H9 (cell line): ENCODE measurements at regions not wholly inside any gene's neighbourhood (a gene's known extent, or its start where the extent isn't known, plus 50 kb on each side); places are given as distances from the start of the nearest gene placed in this dataset.

Source experiments
- DNase-seq: peaks from one replicate; pipeline ENCODE4 v3.0.0-alpha.2; 2017
- H2AFZ ChIP-seq: one replicate; pipeline ENCODE4 v1.6.1; 2013; ENCODE audit warnings: mild to moderate bottlenecking, low read length, control low read depth, moderate library complexity
- H2AK5ac ChIP-seq: 2 replicates; pipeline ENCODE4 v1.6.1; 2013; ENCODE audit warnings: low read length, control low read depth, mixed read lengths; ENCODE audit not compliant: insufficient read length
- H2BK120ac ChIP-seq: one replicate; pipeline ENCODE4 v1.6.1; 2013; ENCODE audit warnings: low read depth, mild to moderate bottlenecking, low read length, control low read depth, inconsistent platforms; ENCODE audit not compliant: poor library complexity, severe bottlenecking
- H2BK12ac ChIP-seq: 2 replicates; pipeline ENCODE4 v1.6.1; 2013; ENCODE audit warnings: low read length, control low read depth, mixed read lengths, low read depth; ENCODE audit not compliant: insufficient read length
- H2BK15ac ChIP-seq: 2 replicates; pipeline ENCODE4 v1.6.1; 2013; ENCODE audit warnings: low read depth, low read length, control low read depth
- H2BK20ac ChIP-seq: one replicate; pipeline ENCODE4 v1.6.1; 2013; ENCODE audit warnings: low read depth, mild to moderate bottlenecking, low read length, control low read depth, inconsistent platforms; ENCODE audit not compliant: poor library complexity, severe bottlenecking
- H2BK5ac ChIP-seq: 2 replicates; pipeline ENCODE4 v1.6.1; 2013; ENCODE audit warnings: low read length, control low read depth, mixed read lengths; ENCODE audit not compliant: insufficient read length
- H3K14ac ChIP-seq: 2 replicates; pipeline ENCODE4 v1.6.1; 2013; ENCODE audit warnings: low read length, control low read depth; ENCODE audit not compliant: insufficient read depth
- H3K18ac ChIP-seq: 2 replicates; pipeline ENCODE4 v1.6.1; 2013; ENCODE audit warnings: low read depth, mild to moderate bottlenecking, mixed read lengths, low read length, control low read depth; ENCODE audit not compliant: insufficient read length
- H3K23ac ChIP-seq: 2 replicates; pipeline ENCODE4 v1.6.1; 2013; ENCODE audit warnings: low read length, control low read depth, mixed read lengths, low read depth; ENCODE audit not compliant: insufficient read length
- H3K23me2 ChIP-seq: 2 replicates; pipeline ENCODE4 v1.6.1; 2013; ENCODE audit warnings: low read depth, mild to moderate bottlenecking, mixed read lengths, low read length, control low read depth; ENCODE audit not compliant: insufficient read length, poor library complexity, severe bottlenecking
- H3K27ac ChIP-seq: 2 replicates; pipeline ENCODE4 v1.5.1; 2013; ENCODE audit warnings: low read length, control low read depth, mixed read lengths, low read depth; ENCODE audit not compliant: insufficient read length
- H3K27me3 ChIP-seq: 2 replicates; pipeline ENCODE4 v1.6.1; 2013; ENCODE audit warnings: low read length, control low read depth, inconsistent platforms; ENCODE audit not compliant: insufficient read depth
- H3K4ac ChIP-seq: 2 replicates; pipeline ENCODE4 v1.6.1; 2013; ENCODE audit warnings: low read depth, mild to moderate bottlenecking, control low read depth, inconsistent platforms, low read length, moderate library complexity
- H3K4me1 ChIP-seq: 2 replicates; pipeline ENCODE4 v1.6.1; 2013; ENCODE audit warnings: low read length, control low read depth, inconsistent platforms; ENCODE audit not compliant: insufficient read depth
- H3K4me2 ChIP-seq: 2 replicates; pipeline ENCODE4 v1.6.1; 2013; ENCODE audit warnings: low read length, control low read depth, mixed read lengths; ENCODE audit not compliant: insufficient read length, insufficient read depth
- H3K56ac ChIP-seq: 2 replicates; pipeline ENCODE4 v1.6.1; 2013; ENCODE audit warnings: low read depth, mild to moderate bottlenecking, mixed read lengths, low read length, control low read depth; ENCODE audit not compliant: insufficient read length
- H3K79me1 ChIP-seq: 2 replicates; pipeline ENCODE4 v1.6.1; 2013; ENCODE audit warnings: low read depth, mild to moderate bottlenecking, moderate library complexity, low read length, control low read depth, inconsistent platforms; ENCODE audit not compliant: insufficient read depth, poor library complexity, severe bottlenecking
- H3K79me2 ChIP-seq: 2 replicates; pipeline ENCODE4 v1.6.1; 2013; ENCODE audit warnings: low read length, control low read depth, inconsistent platforms; ENCODE audit not compliant: insufficient read depth
- H3K9ac ChIP-seq: 2 replicates; pipeline ENCODE4 v1.6.1; 2013; ENCODE audit warnings: low read length, control low read depth, mixed read lengths; ENCODE audit not compliant: insufficient read length; ENCODE audit errors: extremely low read depth
- H3K9me3 ChIP-seq: one replicate; pipeline ENCODE4 v1.6.1; 2013; ENCODE audit warnings: low read depth, low read length, inconsistent platforms; ENCODE audit not compliant: control insufficient read depth
- H3T11ph ChIP-seq: one replicate; pipeline ENCODE4 v1.6.1; 2013; ENCODE audit warnings: mild to moderate bottlenecking, low read length, control low read depth, inconsistent platforms
- H4K20me1 ChIP-seq: one replicate; pipeline ENCODE4 v1.6.1; 2013; ENCODE audit not compliant: control insufficient read depth, insufficient read length, insufficient read depth
- H4K5ac ChIP-seq: 2 replicates; pipeline ENCODE4 v1.6.1; 2013; ENCODE audit warnings: low read depth, mild to moderate bottlenecking, mixed read lengths, low read length, control low read depth; ENCODE audit not compliant: insufficient read length
- H4K8ac ChIP-seq: replicated peaks from 2 replicates; pipeline ENCODE4 v1.6.1; 2013; ENCODE audit warnings: low read length, control low read depth, mixed read lengths, low read depth; ENCODE audit not compliant: insufficient read length
- H4K91ac ChIP-seq: 2 replicates; pipeline ENCODE4 v1.6.1; 2013; ENCODE audit warnings: low read depth, mild to moderate bottlenecking, moderate library complexity, mixed read lengths, low read length, control low read depth; ENCODE audit not compliant: insufficient read length
- H3K27ac Mint-ChIP-seq, 3 experiments: 2 replicates in 2 of 3; 3 replicates in 1 of 3; pipeline ENCODE4 v1.8.0; 2020 to 2021; ENCODE audit warnings: mixed read lengths in 3 of 3, mild to moderate bottlenecking in 1 of 3, moderate library complexity in 1 of 3
- H3K27me3 Mint-ChIP-seq: 2 replicates; pipeline ENCODE4 v1.8.0; 2021; ENCODE audit warnings: low read depth, mild to moderate bottlenecking, moderate library complexity, mixed read lengths
- H3K36me3 Mint-ChIP-seq, 3 experiments: 2 replicates in 2 of 3; 3 replicates in 1 of 3; pipeline ENCODE4 v1.8.0; 2020 to 2021; ENCODE audit warnings: low read depth in 3 of 3, mixed read lengths in 3 of 3; ENCODE audit not compliant: insufficient read depth in 1 of 3
- H3K4me1 Mint-ChIP-seq, 2 experiments: 2 replicates each; pipeline ENCODE4 v1.8.0; 2020; ENCODE audit warnings: mixed read lengths in 2 of 2
- H3K4me3 Mint-ChIP-seq, 2 experiments: 2 replicates in 1 of 2; 3 replicates in 1 of 2; pipeline ENCODE4 v1.8.0; 2020 to 2021; ENCODE audit warnings: mild to moderate bottlenecking in 2 of 2, mixed read lengths in 2 of 2, moderate library complexity in 1 of 2
- H3K9me3 Mint-ChIP-seq, 2 experiments: 2 replicates in 1 of 2; 3 replicates in 1 of 2; pipeline ENCODE4 v1.8.0; 2020; ENCODE audit warnings: mild to moderate bottlenecking in 2 of 2, mixed read lengths in 2 of 2, moderate library complexity in 1 of 2
- WGBS: extraction: QIAGEN DNeasy Blood & Tissue Kit; methylation state at CpG from one replicate; pipeline ENCODE4 v1.1.7; 2013; ENCODE audit warnings: missing lambda C conversion rate, low lambda C conversion rate, mixed read lengths; ENCODE audit not compliant: insufficient read length; ENCODE audit errors: extremely low coverage; 5-methylcytosine and 5-hydroxymethylcytosine counted together
- TF ChIP-seq, protein P1 (sequence below): fragments of 200-600 bp; sonication (generic); conservative IDR thresholded peaks from 3 replicates; pipeline ENCODE4 v1.8.0; 2021; ENCODE audit warnings: antibody characterized with exemption, mild to moderate bottlenecking

DNA sequence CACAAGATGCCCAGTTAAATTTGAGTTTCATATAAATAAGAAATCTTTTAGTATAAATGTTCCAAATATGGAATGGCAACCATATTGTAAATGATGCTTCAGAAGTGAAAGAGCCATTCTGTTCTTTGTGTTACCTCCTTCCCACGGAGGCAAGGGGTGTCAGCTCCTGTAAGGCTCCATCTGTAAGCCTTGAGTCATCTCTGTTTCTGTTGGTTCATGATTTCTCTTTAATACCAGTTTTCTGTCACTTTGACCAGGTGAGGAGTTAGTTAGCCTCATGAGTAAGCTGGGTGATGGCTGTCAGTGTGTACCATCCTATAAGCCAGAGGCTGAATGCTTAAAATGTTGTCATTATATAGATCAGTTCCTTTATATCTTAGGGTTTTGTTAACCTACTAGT is 61.9 kb downstream of the TMEM30B start:
- H3K14ac ChIP-seq: no peak overlapping the region
- H3K79me1 ChIP-seq: no peaks in the 10 kb centered on the region
- H3K9me3 ChIP-seq: no peaks in the 10 kb centered on the region
- H3K23ac ChIP-seq: no peak overlapping the region
- H2BK5ac ChIP-seq: no peak overlapping the region
- Mint-ChIP-seq H3K9me3 (no peaks in the 10 kb centered on the region), H3K27me3 (no peaks in the 10 kb centered on the region), H3K4me1 (peaks cover 24 to 25% of the 10 kb centered on the region in 2 experiments), H3K27ac (no peak overlapping the region), H3K4me3 (no peak overlapping the region), H3K36me3 (no peaks in the 10 kb centered on the region)
- H2BK120ac ChIP-seq: no peak overlapping the region
- H2AFZ ChIP-seq: no peak overlapping the region
- TF ChIP-seq, protein P1, sequence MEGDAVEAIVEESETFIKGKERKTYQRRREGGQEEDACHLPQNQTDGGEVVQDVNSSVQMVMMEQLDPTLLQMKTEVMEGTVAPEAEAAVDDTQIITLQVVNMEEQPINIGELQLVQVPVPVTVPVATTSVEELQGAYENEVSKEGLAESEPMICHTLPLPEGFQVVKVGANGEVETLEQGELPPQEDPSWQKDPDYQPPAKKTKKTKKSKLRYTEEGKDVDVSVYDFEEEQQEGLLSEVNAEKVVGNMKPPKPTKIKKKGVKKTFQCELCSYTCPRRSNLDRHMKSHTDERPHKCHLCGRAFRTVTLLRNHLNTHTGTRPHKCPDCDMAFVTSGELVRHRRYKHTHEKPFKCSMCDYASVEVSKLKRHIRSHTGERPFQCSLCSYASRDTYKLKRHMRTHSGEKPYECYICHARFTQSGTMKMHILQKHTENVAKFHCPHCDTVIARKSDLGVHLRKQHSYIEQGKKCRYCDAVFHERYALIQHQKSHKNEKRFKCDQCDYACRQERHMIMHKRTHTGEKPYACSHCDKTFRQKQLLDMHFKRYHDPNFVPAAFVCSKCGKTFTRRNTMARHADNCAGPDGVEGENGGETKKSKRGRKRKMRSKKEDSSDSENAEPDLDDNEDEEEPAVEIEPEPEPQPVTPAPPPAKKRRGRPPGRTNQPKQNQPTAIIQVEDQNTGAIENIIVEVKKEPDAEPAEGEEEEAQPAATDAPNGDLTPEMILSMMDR: no peak
- H2BK12ac ChIP-seq: no peak overlapping the region
- no peaks in the 10 kb centered on the region for H4K20me1 ChIP-seq
- H2AK5ac ChIP-seq: no peak overlapping the region
- H2BK20ac ChIP-seq: no peak overlapping the region
- no peak overlapping the region for H3K18ac ChIP-seq
- H3K23me2 ChIP-seq: no peaks in the 10 kb centered on the region
- no peak for DNase-seq
- no peak overlapping the region for H3K56ac ChIP-seq
- WGBS: no CpG with 5 or more reads among the region's 1 CpG
- H3K4me2 ChIP-seq: no peak overlapping the region
- no peak overlapping the region for H2BK15ac ChIP-seq
- no peak overlapping the region for H3K9ac ChIP-seq
- no peak overlapping the region for H3T11ph ChIP-seq
- H4K8ac ChIP-seq: no peak overlapping the region
- no peaks in the 10 kb centered on the region for H3K79me2 ChIP-seq
- H4K91ac ChIP-seq: no peak overlapping the region
- no peak overlapping the region for H3K4ac ChIP-seq
- H3K27me3 ChIP-seq: no peaks in the 10 kb centered on the region
- no peaks in the 10 kb centered on the region; the same call in 1 of the 2 replicates for H3K4me1 ChIP-seq
- H3K27ac ChIP-seq: no peak overlapping the region
- H4K5ac ChIP-seq: no peak overlapping the region
